Gastrocnemius medialis (tissue), 4 donors: ENCODE measurements at regions not wholly inside any gene's neighbourhood (a gene's known extent, or its start where the extent isn't known, plus 50 kb on each side); places are given as distances from the start of the nearest gene placed in this dataset.

Source experiments
- POLR2A ChIP-seq, 2 donors: fragments of 450-650 bp; IDR thresholded peaks; one replicate each; pipeline ENCODE4 v1.6.1; 2017; ENCODE audit warnings: antibody characterized with exemption in 2 of 2, mild to moderate bottlenecking in 2 of 2, moderate library complexity in 2 of 2
- TF ChIP-seq, protein P1 (sequence below), 5 experiments: fragments of 450-650 bp in 3 of 5; fragments of 200-600 bp in 2 of 5; sonication (generic) in 2 of 5; IDR thresholded peaks in 4 of 5; conservative IDR thresholded peaks in 1 of 5; 1 replicate in 4 of 5; 2 replicates in 1 of 5; pipeline ENCODE4 v1.5.1; 2016 to 2019; ENCODE audit warnings: antibody characterized with exemption in 5 of 5, mild to moderate bottlenecking in 3 of 5, moderate library complexity in 3 of 5

DNA sequence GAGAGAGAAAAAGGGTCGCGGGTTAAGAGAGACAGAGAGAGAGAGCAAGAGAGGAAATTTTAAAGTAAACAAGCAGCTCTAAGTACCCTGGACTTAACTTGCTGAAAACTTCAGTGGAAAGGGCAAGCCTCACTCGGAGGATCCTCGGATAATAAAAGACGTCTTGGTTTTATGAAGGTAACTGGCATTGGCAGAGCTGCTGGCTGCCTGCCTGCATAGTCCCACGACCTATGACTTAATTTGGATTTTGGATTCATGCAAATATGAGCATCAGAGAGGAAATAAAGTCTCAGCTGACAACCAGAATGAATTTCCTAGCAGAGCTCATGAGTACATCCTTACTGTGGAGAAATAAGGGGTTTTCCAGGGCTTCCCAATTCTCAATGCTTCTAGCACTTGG, 95.1 kb upstream of the PDZRN3 start:
- TF ChIP-seq, protein P1, sequence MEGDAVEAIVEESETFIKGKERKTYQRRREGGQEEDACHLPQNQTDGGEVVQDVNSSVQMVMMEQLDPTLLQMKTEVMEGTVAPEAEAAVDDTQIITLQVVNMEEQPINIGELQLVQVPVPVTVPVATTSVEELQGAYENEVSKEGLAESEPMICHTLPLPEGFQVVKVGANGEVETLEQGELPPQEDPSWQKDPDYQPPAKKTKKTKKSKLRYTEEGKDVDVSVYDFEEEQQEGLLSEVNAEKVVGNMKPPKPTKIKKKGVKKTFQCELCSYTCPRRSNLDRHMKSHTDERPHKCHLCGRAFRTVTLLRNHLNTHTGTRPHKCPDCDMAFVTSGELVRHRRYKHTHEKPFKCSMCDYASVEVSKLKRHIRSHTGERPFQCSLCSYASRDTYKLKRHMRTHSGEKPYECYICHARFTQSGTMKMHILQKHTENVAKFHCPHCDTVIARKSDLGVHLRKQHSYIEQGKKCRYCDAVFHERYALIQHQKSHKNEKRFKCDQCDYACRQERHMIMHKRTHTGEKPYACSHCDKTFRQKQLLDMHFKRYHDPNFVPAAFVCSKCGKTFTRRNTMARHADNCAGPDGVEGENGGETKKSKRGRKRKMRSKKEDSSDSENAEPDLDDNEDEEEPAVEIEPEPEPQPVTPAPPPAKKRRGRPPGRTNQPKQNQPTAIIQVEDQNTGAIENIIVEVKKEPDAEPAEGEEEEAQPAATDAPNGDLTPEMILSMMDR (IDR thresholded peaks at IDR 0.05 in 4 of 5, conservative IDR thresholded peaks at IDR 0.05 in 1 of 5) = no peak
- no peak for TF ChIP-seq POLR2A (IDR thresholded peaks at IDR 0.05)
